ENCODE measurements at regions not wholly inside any gene's neighbourhood (a gene's known extent, or its start where the extent isn't known, plus 50 kb on each side); places are given as distances from the start of the nearest gene placed in this dataset.

- TF ChIP-seq CTCF (IDR thresholded peaks at IDR 0.05; ENCODE audit: low read depth, low read length, poor library complexity, severe bottlenecking) (no peak), EZH2phosphoT487 (IDR thresholded peaks at IDR 0.05; ENCODE audit: borderline replicate concordance, low read length) (no peak)
- Histone ChIP-seq H3K36me3 (ENCODE audit: control insufficient read depth, low read length) (no peaks in the 10 kb centered on the region), H3K79me2 (ENCODE audit: control insufficient read depth, low read length) (no peaks in the 10 kb centered on the region), H3K4me1 (ENCODE audit: control insufficient read depth, low read length) (no peaks in the 10 kb centered on the region), H3K9me3 (ENCODE audit: control insufficient read depth, insufficient read depth, low read length) (no peaks in the 10 kb centered on the region), H3K9me2 (replicated peaks; ENCODE audit: control insufficient read depth, low read length) (no peaks in the 10 kb centered on the region), H3K4me3 (ENCODE audit: low read length) (no peak overlapping the region), H3K27ac (ENCODE audit: low read depth, low read length) (no peak overlapping the region), H4K20me1 (ENCODE audit: control insufficient read depth, insufficient read depth, low read depth, low read length) (no peaks in the 10 kb centered on the region), H3K27me3 (ENCODE audit: control insufficient read depth, low read length) (no peaks in the 10 kb centered on the region), H3F3A (ENCODE audit: control insufficient read depth, insufficient read depth) (no peaks in the 10 kb centered on the region), H3K4me2 (ENCODE audit: low read length) (no peak overlapping the region)
Measured at GRCh38 chr2:4427083-4427482, 723.7 kb downstream of the DCDC2C start.

- H3F3A ChIP-seq (ENCODE audit: control insufficient read depth, insufficient read depth), result no peaks in the 10 kb centered on the region
- H3K4me2 ChIP-seq (ENCODE audit: low read length), result no peak overlapping the region
- H3K4me3 ChIP-seq (ENCODE audit: low read length), result no peak overlapping the region
- no peaks in the 10 kb centered on the region for H3K9me3 ChIP-seq (ENCODE audit: control insufficient read depth, insufficient read depth, low read length)
- H3K79me2 ChIP-seq (ENCODE audit: control insufficient read depth, low read length), result no peaks in the 10 kb centered on the region
- no peaks in the 10 kb centered on the region for H3K27me3 ChIP-seq (ENCODE audit: control insufficient read depth, low read length)
- TF ChIP-seq EZH2phosphoT487 (IDR thresholded peaks at IDR 0.05; ENCODE audit: borderline replicate concordance, low read length), result no peak
- no peak for TF ChIP-seq CTCF (IDR thresholded peaks at IDR 0.05; ENCODE audit: low read depth, low read length, poor library complexity, severe bottlenecking)
- no peak overlapping the region for H3K27ac ChIP-seq (ENCODE audit: low read depth, low read length)
- no peaks in the 10 kb centered on the region for H3K9me2 ChIP-seq (replicated peaks; ENCODE audit: control insufficient read depth, low read length)
- H3K4me1 ChIP-seq (ENCODE audit: control insufficient read depth, low read length), result no peaks in the 10 kb centered on the region
- H4K20me1 ChIP-seq (ENCODE audit: control insufficient read depth, insufficient read depth, low read depth, low read length), result no peaks in the 10 kb centered on the region
- no peaks in the 10 kb centered on the region for H3K36me3 ChIP-seq (ENCODE audit: control insufficient read depth, low read length)
Measured at GRCh38 chr2:4445821-4446220, 742.4 kb downstream of the DCDC2C start.

DNA sequence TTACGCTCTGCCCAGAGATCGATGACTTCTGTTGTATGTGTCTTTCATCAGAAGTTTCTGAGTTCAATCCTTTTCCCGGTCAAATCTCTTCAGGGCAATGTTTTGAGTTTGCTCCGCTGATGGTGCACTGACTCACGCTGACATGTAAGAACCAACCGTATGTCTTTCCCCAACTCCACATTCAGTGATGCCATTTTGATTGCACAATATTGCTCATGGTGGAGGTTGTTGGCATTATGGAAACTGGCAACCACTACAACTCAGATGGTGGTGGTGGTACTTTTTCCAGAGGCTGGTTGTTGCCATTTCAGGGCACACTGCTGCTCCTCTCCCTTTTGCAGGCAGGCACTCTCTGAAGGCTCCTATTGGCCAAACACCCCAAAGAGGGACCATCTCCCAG lies 751.5 kb downstream of the DCDC2C start:
- Histone ChIP-seq H3K4me1 (ENCODE audit: control insufficient read depth, low read length) (no peaks in the 10 kb centered on the region), H3K4me2 (ENCODE audit: low read length) (no peak overlapping the region), H3K27ac (ENCODE audit: low read depth, low read length) (no peak overlapping the region), H3K9me2 (replicated peaks; ENCODE audit: control insufficient read depth, low read length) (no peaks in the 10 kb centered on the region), H3K79me2 (ENCODE audit: control insufficient read depth, low read length) (no peaks in the 10 kb centered on the region), H3K4me3 (ENCODE audit: low read length) (no peak overlapping the region), H3K9me3 (ENCODE audit: control insufficient read depth, insufficient read depth, low read length) (no peaks in the 10 kb centered on the region), H3F3A (ENCODE audit: control insufficient read depth, insufficient read depth) (no peaks in the 10 kb centered on the region), H4K20me1 (ENCODE audit: control insufficient read depth, insufficient read depth, low read depth, low read length) (no peaks in the 10 kb centered on the region), H3K27me3 (ENCODE audit: control insufficient read depth, low read length) (no peaks in the 10 kb centered on the region), H3K36me3 (ENCODE audit: control insufficient read depth, low read length) (no peaks in the 10 kb centered on the region)
- no peak for TF ChIP-seq CTCF (IDR thresholded peaks at IDR 0.05; ENCODE audit: low read depth, low read length, poor library complexity, severe bottlenecking)
- no peak for TF ChIP-seq EZH2phosphoT487 (IDR thresholded peaks at IDR 0.05; ENCODE audit: borderline replicate concordance, low read length)
